ENCODE measurements at regions not wholly inside any gene's neighbourhood (a gene's known extent, or its start where the extent isn't known, plus 50 kb on each side); places are given as distances from the start of the nearest gene placed in this dataset.

DNA sequence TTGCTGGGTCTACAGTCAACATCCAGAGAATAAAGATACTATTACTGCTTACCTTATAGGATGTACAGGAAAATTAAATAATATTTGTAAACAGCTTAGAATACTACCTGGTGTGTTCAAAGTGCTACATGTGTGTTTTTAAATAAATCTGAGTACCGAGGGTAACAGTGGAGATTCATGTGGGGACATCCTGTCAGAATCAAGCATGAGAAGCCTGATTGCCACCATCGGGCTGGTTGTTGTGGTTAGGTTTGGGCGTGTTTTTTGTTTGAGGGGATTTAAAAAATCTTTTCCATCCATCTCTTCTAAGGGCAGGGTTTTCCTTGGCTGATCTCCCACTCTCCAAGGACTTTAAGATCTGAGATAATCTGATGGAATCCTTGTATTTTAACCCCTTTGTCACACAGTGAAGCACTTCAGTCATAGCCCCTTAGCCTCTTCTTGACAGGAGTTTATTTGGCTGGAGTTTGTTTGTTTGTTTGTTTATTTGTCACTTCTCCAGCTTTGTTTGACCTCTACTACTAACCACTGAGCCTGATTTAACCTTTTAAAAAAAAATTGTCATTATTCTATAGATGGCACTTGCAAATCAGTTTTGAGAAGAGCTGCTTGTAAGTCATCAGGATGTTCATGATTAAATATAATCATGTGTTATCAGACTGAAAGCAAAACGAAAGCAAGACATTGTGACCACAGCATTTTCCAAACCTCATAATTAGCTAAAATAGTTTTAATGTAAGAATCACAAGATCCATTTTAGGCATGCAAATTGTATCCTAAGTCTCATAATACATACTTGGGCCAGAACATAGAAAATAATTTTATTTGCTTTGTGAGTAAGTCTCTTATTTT, 72.8 kb upstream of the RARB start:
- DNase-seq (no peak), ATAC-seq (no peak)
- Mint-ChIP-seq H3K9me3 (peaks cover 1% of the 10 kb centered on the region), H3K27me3 (no peaks in the 10 kb centered on the region), H3K4me1 (ENCODE audit: low read depth) (no peaks in the 10 kb centered on the region), H3K36me3 (ENCODE audit: low read depth) (no peaks in the 10 kb centered on the region), H3K27ac (no peak overlapping the region), H3K4me3 (no peak overlapping the region)
- POLR2A ChIA-PET: no interaction called here
- intact Hi-C loops (cut with micrococcal nuclease): no loop called here
- CTCF ChIA-PET: no interaction called here
- TF ChIP-seq, protein P1, sequence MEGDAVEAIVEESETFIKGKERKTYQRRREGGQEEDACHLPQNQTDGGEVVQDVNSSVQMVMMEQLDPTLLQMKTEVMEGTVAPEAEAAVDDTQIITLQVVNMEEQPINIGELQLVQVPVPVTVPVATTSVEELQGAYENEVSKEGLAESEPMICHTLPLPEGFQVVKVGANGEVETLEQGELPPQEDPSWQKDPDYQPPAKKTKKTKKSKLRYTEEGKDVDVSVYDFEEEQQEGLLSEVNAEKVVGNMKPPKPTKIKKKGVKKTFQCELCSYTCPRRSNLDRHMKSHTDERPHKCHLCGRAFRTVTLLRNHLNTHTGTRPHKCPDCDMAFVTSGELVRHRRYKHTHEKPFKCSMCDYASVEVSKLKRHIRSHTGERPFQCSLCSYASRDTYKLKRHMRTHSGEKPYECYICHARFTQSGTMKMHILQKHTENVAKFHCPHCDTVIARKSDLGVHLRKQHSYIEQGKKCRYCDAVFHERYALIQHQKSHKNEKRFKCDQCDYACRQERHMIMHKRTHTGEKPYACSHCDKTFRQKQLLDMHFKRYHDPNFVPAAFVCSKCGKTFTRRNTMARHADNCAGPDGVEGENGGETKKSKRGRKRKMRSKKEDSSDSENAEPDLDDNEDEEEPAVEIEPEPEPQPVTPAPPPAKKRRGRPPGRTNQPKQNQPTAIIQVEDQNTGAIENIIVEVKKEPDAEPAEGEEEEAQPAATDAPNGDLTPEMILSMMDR (IDR thresholded peaks at IDR 0.05): no peak

DNA sequence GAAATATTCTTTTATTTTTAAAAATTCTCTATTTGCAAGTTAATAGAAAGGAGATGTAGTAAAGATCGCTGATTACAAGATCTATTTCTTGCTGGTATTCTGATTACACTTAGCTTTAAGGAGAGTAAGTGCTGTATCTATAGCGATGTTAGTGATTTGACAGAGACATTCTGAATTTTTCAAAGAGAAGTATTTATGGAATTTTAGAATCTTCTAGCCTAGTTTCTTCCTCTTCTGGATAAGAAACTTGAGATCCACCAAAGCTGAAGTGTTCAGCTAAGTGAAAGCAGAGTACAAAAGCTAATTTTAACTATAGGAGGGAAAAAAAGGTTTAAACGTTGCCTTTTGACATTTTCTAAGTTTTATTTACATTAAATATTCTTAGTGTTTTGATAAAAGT, 72.1 kb upstream of the RARB start:
- ChIA-PET CTCF (no interaction called here), POLR2A (interaction anchor here (0.6 kb wide), 1 partner anchor 615 kb away, joined by 5 read pairs; no protein-coding TSS in a partner anchor)
- Mint-ChIP-seq H3K4me3 (no peak overlapping the region), H3K27me3 (no peaks in the 10 kb centered on the region), H3K36me3 (ENCODE audit: low read depth) (no peaks in the 10 kb centered on the region), H3K27ac (no peak overlapping the region), H3K9me3 (peaks cover 1% of the 10 kb centered on the region), H3K4me1 (ENCODE audit: low read depth) (no peaks in the 10 kb centered on the region)
- DNase-seq (no peak), ATAC-seq (no peak)
- intact Hi-C loops (cut with micrococcal nuclease): no loop called here
- TF ChIP-seq, protein P1 (IDR thresholded peaks at IDR 0.05): no peak

DNA sequence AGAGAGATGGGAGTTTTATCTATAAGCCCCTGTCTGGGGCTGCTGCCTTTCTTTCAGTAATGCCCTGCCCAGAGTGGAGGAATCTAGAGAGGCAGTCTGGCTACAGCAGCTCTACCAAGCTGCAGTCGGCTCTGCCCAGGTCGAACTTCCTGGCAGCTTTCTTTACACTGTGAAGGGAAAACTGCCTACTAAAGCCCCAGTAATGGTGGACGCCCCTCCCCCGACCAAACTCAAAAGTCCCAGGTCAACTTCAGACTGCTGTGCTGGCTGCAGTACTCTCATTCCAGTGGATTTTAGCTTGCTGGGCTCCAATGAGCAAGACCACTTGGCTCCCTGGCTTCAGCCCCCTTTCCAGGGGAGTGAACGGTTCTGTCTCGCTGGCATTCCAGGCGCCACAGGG, 65.9 kb upstream of the RARB start:
- DNase-seq (no peak), ATAC-seq (no peak)
- Mint-ChIP-seq H3K27me3 (no peaks in the 10 kb centered on the region), H3K4me3 (no peak overlapping the region), H3K4me1 (ENCODE audit: low read depth) (no peaks in the 10 kb centered on the region), H3K27ac (no peak overlapping the region), H3K36me3 (ENCODE audit: low read depth) (no peaks in the 10 kb centered on the region), H3K9me3 (peaks cover 2% of the 10 kb centered on the region)
- intact Hi-C loops (cut with micrococcal nuclease): no loop called here
- ChIA-PET POLR2A (no interaction called here), CTCF (no interaction called here)
- TF ChIP-seq, protein P1 (IDR thresholded peaks at IDR 0.05): no peak

DNA sequence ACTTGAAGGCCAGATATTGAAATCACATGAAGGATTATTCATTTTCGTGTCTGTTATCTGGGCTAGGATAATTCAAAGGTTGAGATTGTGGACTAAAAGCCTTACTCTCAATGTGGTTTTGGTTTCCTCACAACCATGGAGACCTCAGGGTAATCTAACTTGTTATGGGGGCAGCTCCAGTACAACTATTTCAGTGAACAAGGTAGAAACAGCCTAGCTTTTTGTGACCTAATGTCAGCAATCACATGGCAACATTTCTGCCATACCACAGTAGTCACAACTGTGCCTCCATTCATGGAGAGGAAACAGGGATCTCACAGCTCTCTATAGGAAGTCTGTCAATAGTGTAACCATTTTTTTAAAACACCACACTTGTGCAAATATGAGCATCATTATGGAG, 62.4 kb upstream of the RARB start:
- no peaks in the 10 kb centered on the region for H3K4me1 Mint-ChIP-seq (ENCODE audit: low read depth)
- no peaks in the 10 kb centered on the region for H3K36me3 Mint-ChIP-seq (ENCODE audit: low read depth)
- no peak for ATAC-seq
- H3K27me3 Mint-ChIP-seq: no peaks in the 10 kb centered on the region
- H3K9me3 Mint-ChIP-seq: peaks cover 2% of the 10 kb centered on the region
- no peak overlapping the region for H3K4me3 Mint-ChIP-seq
- no peak for DNase-seq
- intact Hi-C loops (cut with micrococcal nuclease): no loop called here
- CTCF ChIA-PET: no interaction called here
- TF ChIP-seq, protein P1 (IDR thresholded peaks at IDR 0.05): no peak
- no peak overlapping the region for H3K27ac Mint-ChIP-seq
- POLR2A ChIA-PET: no interaction called here

DNA sequence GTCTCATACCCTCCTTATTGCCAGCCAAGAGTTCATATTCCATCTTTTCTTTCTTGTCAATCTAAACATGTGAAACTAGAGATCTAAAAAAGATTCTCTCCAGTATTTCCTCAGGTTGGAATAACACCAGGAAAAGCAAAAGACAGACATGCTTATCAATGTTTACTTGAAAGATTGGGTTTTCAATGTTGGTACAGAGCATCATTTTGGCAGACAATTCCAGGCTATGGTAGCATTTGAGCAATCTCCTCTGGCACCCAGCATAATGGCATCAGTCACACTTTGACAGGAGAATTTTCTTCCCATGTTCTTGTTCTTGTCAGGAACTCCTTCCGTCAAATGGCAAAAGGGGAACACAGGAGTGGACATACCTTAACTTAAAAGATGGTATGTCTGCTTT, 61.0 kb upstream of the RARB start:
- Mint-ChIP-seq H3K27ac (no peak overlapping the region), H3K36me3 (ENCODE audit: low read depth) (no peaks in the 10 kb centered on the region), H3K9me3 (peaks cover 2% of the 10 kb centered on the region), H3K4me1 (ENCODE audit: low read depth) (no peaks in the 10 kb centered on the region), H3K4me3 (no peak overlapping the region), H3K27me3 (no peaks in the 10 kb centered on the region)
- TF ChIP-seq, protein P1 (IDR thresholded peaks at IDR 0.05): no peak
- intact Hi-C loops (cut with micrococcal nuclease): no loop called here
- ChIA-PET CTCF (no interaction called here), POLR2A (no interaction called here)
- DNase-seq: no peak
- ATAC-seq: no peak

Measured in activated CD8-positive, alpha-beta T cell treated with anti-CD3 and anti-CD28 coated beads for 36 hours (primary cell).